Subcutaneous abdominal adipose tissue (tissue), 5 donors: ENCODE measurements at regions not wholly inside any gene's neighbourhood (a gene's known extent, or its start where the extent isn't known, plus 50 kb on each side); places are given as distances from the start of the nearest gene placed in this dataset.
"Not testable (repeated sequence)": the region's sequence is repeated elsewhere in the genome, so short reads cannot be mapped to it uniquely, and the experiment has no call there.

Source experiments
- H3K27ac ChIP-seq: one replicate; pipeline ENCODE4 v1.7.0; 2013; ENCODE audit warnings: low read depth, mild to moderate bottlenecking, inconsistent platforms, low read length, moderate library complexity
- H3K27me3 ChIP-seq, 5 donors: one replicate each; pipeline ENCODE4 v1.7.0; 2013; ENCODE audit warnings: low read length in 5 of 5, inconsistent platforms in 1 of 5; ENCODE audit not compliant: control insufficient read depth in 5 of 5, insufficient read depth in 4 of 5
- H3K36me3 ChIP-seq, 5 donors: one replicate each; pipeline ENCODE4 v1.7.0; 2013; ENCODE audit warnings: low read length in 5 of 5; ENCODE audit not compliant: control insufficient read depth in 5 of 5, insufficient read depth in 5 of 5
- H3K4me1 ChIP-seq, 5 donors: one replicate each; pipeline ENCODE4 v1.7.0; 2013; ENCODE audit warnings: low read length in 5 of 5, mild to moderate bottlenecking in 3 of 5, moderate library complexity in 1 of 5; ENCODE audit not compliant: control insufficient read depth in 5 of 5, insufficient read depth in 5 of 5
- H3K4me3 ChIP-seq, 5 donors: one replicate each; pipeline ENCODE4 v1.7.0; 2013; ENCODE audit warnings: low read length in 5 of 5, low read depth in 1 of 5
- H3K9ac ChIP-seq, 5 donors: one replicate each; pipeline ENCODE4 v1.7.0; 2013; ENCODE audit warnings: low read length in 5 of 5, mild to moderate bottlenecking in 4 of 5, moderate library complexity in 3 of 5
- H3K9me3 ChIP-seq, 5 donors: one replicate each; pipeline ENCODE4 v1.7.0; 2013; ENCODE audit warnings: low read length in 5 of 5; ENCODE audit not compliant: control insufficient read depth in 5 of 5
- donor health status: healthy.
- donor health status: healthy.
- donor health status: healthy.
- donor health status: healthy.
- donor health status: healthy.

DNA sequence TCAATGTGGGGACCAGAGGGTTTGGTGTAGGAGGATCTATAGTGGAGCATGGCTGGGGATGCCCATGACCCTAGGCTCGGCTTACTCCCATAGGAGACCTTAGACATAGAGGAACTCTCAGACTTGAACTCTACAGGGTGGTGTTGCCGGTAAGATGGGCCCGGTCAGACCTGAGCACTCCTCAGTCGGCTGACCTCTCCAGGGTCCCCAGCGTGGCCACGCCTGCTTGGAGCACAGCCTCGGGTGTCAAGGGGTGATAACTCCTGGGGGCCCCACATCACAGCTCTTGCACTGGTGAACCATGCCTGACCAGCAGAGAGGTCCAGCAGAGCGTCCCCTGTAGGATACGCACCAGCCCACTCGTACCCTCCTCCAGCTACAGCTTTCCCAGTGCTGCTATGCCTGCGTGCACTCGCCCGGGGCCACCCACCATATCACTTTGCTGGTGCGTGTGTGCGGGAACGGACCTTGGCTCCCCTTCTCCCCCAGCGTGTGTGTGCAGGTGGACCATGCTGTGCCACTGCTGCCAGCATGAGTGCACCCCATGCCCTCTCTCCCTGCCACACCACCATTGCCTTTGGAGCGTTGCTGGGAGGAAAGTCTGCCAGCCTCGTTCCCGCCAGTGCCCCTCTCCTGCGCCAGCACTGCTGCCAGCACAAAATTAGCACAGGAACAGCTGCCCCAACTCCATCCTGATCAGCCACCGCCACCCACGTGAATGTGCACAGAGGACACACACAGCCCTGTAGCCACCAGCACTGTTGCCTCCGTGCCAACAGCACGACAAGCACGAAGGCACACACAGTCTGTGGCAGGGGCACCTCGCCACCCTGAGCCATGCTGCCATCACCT, 806.6 kb downstream of the GLUD2 start:
- H3K27ac ChIP-seq: no peak overlapping the region
- H3K9ac ChIP-seq: no peak overlapping the region
- peaks cover 0 to 2% (median 0%) of the 10 kb centered on the region in 5 donors for H3K9me3 ChIP-seq
- no peaks in the 10 kb centered on the region for H3K4me1 ChIP-seq
- peaks cover 0 to 3% (median 0%) of the 10 kb centered on the region in 5 donors for H3K27me3 ChIP-seq
- no peaks in the 10 kb centered on the region for H3K36me3 ChIP-seq
- no peak overlapping the region for H3K4me3 ChIP-seq

DNA sequence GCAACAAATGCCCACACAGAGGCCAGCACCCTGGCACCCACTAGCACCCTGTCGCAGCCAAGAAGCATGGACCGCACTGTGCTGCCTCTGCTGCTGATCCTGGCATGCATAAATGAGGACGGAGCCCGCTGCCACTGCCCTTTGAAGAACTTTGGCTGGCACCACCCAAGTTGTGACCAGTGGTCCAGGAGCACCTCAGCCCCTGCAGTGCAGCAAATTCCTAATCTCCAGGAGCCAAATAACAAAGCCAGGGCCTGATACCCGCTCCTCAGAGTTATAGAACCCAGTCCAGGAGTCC, 807.2 kb downstream of the GLUD2 start:
- Histone ChIP-seq H3K27ac (no peak overlapping the region), H3K36me3 (no peaks in the 10 kb centered on the region), H3K4me3 (no peak overlapping the region), H3K4me1 (no peaks in the 10 kb centered on the region), H3K9ac (no peak overlapping the region), H3K27me3 (peaks cover 0 to 3% (median 0%) of the 10 kb centered on the region in 5 donors), H3K9me3 (peaks cover 0 to 2% (median 0%) of the 10 kb centered on the region in 5 donors)

- Histone ChIP-seq H3K36me3 (no peaks in the 10 kb centered on the region), H3K27ac (no peak overlapping the region), H3K4me3 (no peak overlapping the region), H3K4me1 (no peaks in the 10 kb centered on the region), H3K9ac (no peak overlapping the region), H3K9me3 (peaks cover 0 to under 1% (median 0%) of the 10 kb centered on the region in 5 donors), H3K27me3 (peaks cover 0 to 3% (median 0%) of the 10 kb centered on the region in 5 donors)
Measured at GRCh38 chrX:121858867-121859647, 811.6 kb downstream of the GLUD2 start.

- Histone ChIP-seq H3K4me1 (no peaks in the 10 kb centered on the region), H3K9ac (no peak overlapping the region), H3K36me3 (no peaks in the 10 kb centered on the region), H3K4me3 (no peak overlapping the region), H3K27me3 (no peaks in the 10 kb centered on the region), H3K9me3 (no peaks in the 10 kb centered on the region), H3K27ac (no peak overlapping the region)
Measured at GRCh38 chrX:121863976-121864375, 816.6 kb downstream of the GLUD2 start.

- Histone ChIP-seq H3K4me3 (no peak overlapping the region), H3K4me1 (no peaks in the 10 kb centered on the region), H3K9ac (no peak overlapping the region), H3K27ac (no peak overlapping the region), H3K27me3 (no peaks in the 10 kb centered on the region), H3K9me3 (no peaks in the 10 kb centered on the region), H3K36me3 (no peaks in the 10 kb centered on the region)
Measured at GRCh38 chrX:121864561-121864960, 817.2 kb downstream of the GLUD2 start.

DNA sequence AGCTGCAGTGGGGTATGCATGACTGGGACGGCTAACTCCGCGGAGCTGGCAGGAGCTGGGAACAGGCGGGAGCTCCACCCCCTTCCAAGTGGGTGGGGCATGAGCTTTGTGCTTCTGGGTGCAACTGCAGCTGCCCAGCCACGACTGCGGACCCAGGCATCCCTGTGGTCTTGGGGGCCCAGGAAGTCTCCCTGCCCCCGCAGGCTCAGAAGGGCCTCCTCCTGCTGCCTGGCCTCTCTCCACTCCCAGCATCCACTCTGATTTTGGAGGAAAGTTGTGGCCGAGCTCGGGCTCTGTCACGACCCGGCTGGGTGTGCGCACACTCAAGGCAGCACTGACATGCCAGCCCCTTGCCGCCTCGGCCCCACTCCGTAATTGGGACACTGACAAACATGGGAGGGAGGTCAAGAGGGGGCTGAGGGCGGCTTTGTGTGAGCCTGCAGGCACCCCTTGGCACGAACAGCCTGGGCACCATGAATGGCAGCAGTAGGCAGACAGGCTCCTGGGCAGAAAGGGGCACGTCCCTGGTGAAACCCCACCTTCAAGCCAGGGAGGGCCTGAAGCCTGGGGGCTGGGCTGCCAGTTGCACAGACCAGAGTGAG, 822.6 kb downstream of the GLUD2 start:
- peaks cover 0 to 3% (median 0%) of the 10 kb centered on the region in 5 donors for H3K9me3 ChIP-seq
- H3K27ac ChIP-seq: no peak overlapping the region
- no peak overlapping the region for H3K4me3 ChIP-seq
- peaks cover 0 to 2% (median 0%) of the 10 kb centered on the region in 5 donors for H3K27me3 ChIP-seq
- H3K9ac ChIP-seq: no peak overlapping the region
- H3K4me1 ChIP-seq: no peaks in the 10 kb centered on the region
- H3K36me3 ChIP-seq: no peaks in the 10 kb centered on the region

DNA sequence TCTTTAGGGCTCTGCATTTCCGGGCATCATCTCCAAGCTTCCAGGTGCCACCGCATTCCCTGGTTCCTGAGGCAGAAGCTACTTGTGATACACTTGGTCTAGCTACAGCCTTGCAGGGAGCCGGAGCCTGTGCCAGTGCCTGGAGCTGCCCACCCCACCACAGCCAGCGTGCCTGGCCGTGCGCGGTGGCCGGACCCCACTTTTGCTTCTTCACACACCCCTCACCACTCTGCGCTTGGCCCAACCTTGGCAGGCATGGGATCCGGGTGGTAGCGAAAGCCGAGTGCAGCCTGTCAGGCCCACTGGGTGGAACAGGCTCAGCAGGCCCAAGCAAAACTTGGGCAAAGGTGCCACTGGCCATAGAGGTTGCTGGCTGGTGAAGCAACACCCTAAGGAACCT, 823.7 kb downstream of the GLUD2 start:
- H3K4me1 ChIP-seq: no peaks in the 10 kb centered on the region
- no peak overlapping the region for H3K27ac ChIP-seq
- no peaks in the 10 kb centered on the region for H3K36me3 ChIP-seq
- H3K4me3 ChIP-seq: no peak overlapping the region
- no peak overlapping the region for H3K9ac ChIP-seq
- H3K9me3 ChIP-seq: peaks cover 0 to 3% (median 0%) of the 10 kb centered on the region in 5 donors
- peaks cover 0 to 2% (median 0%) of the 10 kb centered on the region in 5 donors for H3K27me3 ChIP-seq

DNA sequence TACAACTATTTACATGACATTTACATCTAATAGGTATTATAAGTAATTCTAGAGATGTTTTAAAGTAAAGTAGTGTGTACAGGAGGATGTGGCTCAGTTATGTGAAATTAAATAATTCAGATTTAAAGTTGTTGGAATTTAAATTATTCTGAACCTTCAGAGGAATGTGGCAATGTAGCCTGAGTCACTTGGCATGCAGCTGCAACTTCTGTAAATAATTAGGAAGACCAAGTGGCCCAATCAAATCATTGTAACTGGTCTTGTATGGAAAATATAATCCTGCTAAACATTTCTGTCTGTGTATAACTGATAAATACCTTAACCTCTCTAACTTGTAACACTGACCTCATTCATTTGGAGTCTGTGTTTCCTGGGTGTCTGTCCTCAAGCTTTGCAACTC, 828.9 kb downstream of the GLUD2 start:
- Histone ChIP-seq H3K9ac (no peak overlapping the region), H3K27me3 (no peaks in the 10 kb centered on the region), H3K9me3 (no peaks in the 10 kb centered on the region), H3K4me3 (no peak overlapping the region), H3K4me1 (no peaks in the 10 kb centered on the region), H3K36me3 (no peaks in the 10 kb centered on the region), H3K27ac (no peak overlapping the region)

- not testable (repeated sequence) for H3K4me1 ChIP-seq, H3K27ac ChIP-seq, H3K9ac ChIP-seq, H3K4me3 ChIP-seq, H3K36me3 ChIP-seq, H3K27me3 ChIP-seq, H3K9me3 ChIP-seq
Measured at GRCh38 chrX:121877337-121877736, 829.9 kb downstream of the GLUD2 start.

DNA sequence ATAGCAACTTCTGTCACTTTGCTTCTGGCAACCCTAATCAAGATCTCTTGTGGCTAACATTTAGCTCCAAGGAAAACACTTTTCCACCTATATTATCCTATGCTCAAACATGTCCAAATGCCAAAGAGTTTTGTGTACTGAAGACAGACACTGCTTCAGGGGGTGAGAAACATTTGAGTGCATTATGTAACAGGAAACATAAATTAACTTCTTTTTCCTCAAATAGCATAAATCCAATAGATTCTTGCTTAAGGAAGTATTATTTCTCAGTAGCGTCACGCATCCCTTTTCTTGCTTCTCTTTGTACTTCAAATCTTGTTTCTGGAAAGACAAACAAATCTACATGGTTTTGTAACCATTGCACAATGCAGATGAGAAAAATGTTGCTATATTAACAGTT, 839.1 kb downstream of the GLUD2 start:
- Histone ChIP-seq H3K27ac (no peak overlapping the region), H3K27me3 (no peaks in the 10 kb centered on the region), H3K9ac (no peak overlapping the region), H3K36me3 (no peaks in the 10 kb centered on the region), H3K9me3 (no peaks in the 10 kb centered on the region), H3K4me3 (no peak overlapping the region), H3K4me1 (no peaks in the 10 kb centered on the region)
